ENCODE measurements at regions not wholly inside any gene's neighbourhood (a gene's known extent, or its start where the extent isn't known, plus 50 kb on each side); places are given as distances from the start of the nearest gene placed in this dataset.

GRCh38 chr3:104069114-104069513, 1297.6 kb upstream of the ALCAM start:
- TF ChIP-seq CTCF (IDR thresholded peaks at IDR 0.05; ENCODE audit: control extremely low read depth in 1 of 3, insufficient read depth in 1 of 3, low read depth in 1 of 3, low read length in 3 of 3) (no peak), POLR2AphosphoS5 (IDR thresholded peaks at IDR 0.05; ENCODE audit: low read depth, low read length) (no peak), POLR2A (IDR thresholded peaks at IDR 0.05; ENCODE audit: control extremely low read depth in 1 of 2, low read depth in 2 of 2, low read length in 2 of 2) (no peak), ASH2L (IDR thresholded peaks at IDR 0.05; ENCODE audit: low read length) (no peak), ATF3 (IDR thresholded peaks at IDR 0.05; ENCODE audit: insufficient read depth, low read depth, low read length) (no peak), CBX8 (IDR thresholded peaks at IDR 0.05; ENCODE audit: borderline replicate concordance, low read depth, low read length) (no peak), CREB1 (IDR thresholded peaks at IDR 0.05) (no peak), KDM5A (IDR thresholded peaks at IDR 0.05; ENCODE audit: low read length) (no peak), CHD1 (IDR thresholded peaks at IDR 0.05; ENCODE audit: low read depth, low read length) (no peak), CEBPB (IDR thresholded peaks at IDR 0.05; ENCODE audit: low read depth, low read length) (no peak), TAF1 (IDR thresholded peaks at IDR 0.05; ENCODE audit: low read depth, low read length) (no peak), JUND (IDR thresholded peaks at IDR 0.05; ENCODE audit: low read length) (no peak)
